PC-3 (cell line): ENCODE measurements at regions not wholly inside any gene's neighbourhood (a gene's known extent, or its start where the extent isn't known, plus 50 kb on each side); places are given as distances from the start of the nearest gene placed in this dataset.

Experiments used
- EZH2phosphoT487 ChIP-seq: fragments of 300-600 bp; sonication (generic); IDR thresholded peaks from 2 replicates; pipeline ENCODE4 v1.6.1; 2018; ENCODE audit warnings: mild to moderate bottlenecking, antibody characterized with exemption, low read length, borderline replicate concordance
- TF ChIP-seq, protein P1 (sequence below): fragments of 300-600 bp; sonication (generic); conservative IDR thresholded peaks from 2 replicates; pipeline ENCODE4 v1.5.1; 2017; ENCODE audit warnings: antibody characterized with exemption, low read depth, mild to moderate bottlenecking, low read length

- TF ChIP-seq EZH2phosphoT487: no peak
- TF ChIP-seq, protein P1, sequence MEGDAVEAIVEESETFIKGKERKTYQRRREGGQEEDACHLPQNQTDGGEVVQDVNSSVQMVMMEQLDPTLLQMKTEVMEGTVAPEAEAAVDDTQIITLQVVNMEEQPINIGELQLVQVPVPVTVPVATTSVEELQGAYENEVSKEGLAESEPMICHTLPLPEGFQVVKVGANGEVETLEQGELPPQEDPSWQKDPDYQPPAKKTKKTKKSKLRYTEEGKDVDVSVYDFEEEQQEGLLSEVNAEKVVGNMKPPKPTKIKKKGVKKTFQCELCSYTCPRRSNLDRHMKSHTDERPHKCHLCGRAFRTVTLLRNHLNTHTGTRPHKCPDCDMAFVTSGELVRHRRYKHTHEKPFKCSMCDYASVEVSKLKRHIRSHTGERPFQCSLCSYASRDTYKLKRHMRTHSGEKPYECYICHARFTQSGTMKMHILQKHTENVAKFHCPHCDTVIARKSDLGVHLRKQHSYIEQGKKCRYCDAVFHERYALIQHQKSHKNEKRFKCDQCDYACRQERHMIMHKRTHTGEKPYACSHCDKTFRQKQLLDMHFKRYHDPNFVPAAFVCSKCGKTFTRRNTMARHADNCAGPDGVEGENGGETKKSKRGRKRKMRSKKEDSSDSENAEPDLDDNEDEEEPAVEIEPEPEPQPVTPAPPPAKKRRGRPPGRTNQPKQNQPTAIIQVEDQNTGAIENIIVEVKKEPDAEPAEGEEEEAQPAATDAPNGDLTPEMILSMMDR: no peak
Observed at GRCh38 chr3:73257186-73257585, 195.7 kb downstream of the EBLN2 start.
